ENCODE measurements at regions not wholly inside any gene's neighbourhood (a gene's known extent, or its start where the extent isn't known, plus 50 kb on each side); places are given as distances from the start of the nearest gene placed in this dataset.

GRCh38 chr6:165973473-165973872 lies 194.2 kb downstream of the TBXT start:
- WGBS (ENCODE audit: insufficient coverage, low coverage, low lambda C conversion rate, missing lambda C conversion rate): 76% methylated on average over 5 of the region's 7 CpGs
- TF ChIP-seq POLR2A (IDR thresholded peaks at IDR 0.05) (no peak), CTCF (IDR thresholded peaks at IDR 0.05) (no peak)
- DNase-seq (no peak), ATAC-seq (no peak)
- no peak overlapping the region for H3K27ac ChIP-seq
- H3K36me3 ChIP-seq: no peaks in the 10 kb centered on the region
- no peaks in the 10 kb centered on the region for H3K27me3 ChIP-seq
- intact Hi-C loops (cut with DNase I): no loop called here
- H3K4me1 ChIP-seq: no peaks in the 10 kb centered on the region
- no peak overlapping the region for H3K4me3 ChIP-seq
- no peaks in the 10 kb centered on the region for H3K9me3 ChIP-seq

DNA sequence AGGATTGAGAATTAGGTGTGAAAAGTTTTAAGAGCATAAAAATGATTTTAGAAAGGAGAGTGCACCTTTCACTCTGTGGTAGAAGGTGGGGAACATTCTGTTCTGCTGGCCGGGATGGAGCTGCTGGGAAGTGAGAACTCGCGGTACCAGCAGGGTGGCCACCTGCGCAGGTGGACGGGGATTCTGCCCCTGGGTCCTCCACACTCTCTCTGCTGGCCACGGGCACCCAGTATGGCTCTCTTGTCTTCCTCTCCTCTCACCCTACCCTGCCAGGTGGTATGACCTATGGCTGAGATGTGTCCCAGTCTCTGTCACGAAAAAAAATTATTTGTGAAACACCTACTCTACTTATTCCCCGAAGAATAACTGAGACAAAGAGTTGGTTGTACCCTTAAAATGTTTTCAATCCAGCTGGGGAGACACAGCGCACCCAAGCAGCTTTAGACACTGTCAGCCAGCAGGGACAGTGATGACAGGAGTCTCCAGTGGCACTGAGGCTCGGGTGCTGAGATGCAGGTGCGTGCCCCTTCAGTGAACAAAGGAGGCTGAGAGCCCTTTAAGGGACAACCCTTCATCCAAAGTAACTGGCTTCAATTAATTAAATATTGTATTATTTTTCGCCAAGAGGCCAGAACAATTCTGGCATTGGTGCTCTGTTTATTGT lies 195.4 kb downstream of the TBXT start:
- no peaks in the 10 kb centered on the region for H3K9me3 ChIP-seq
- no peaks in the 10 kb centered on the region for H3K4me1 ChIP-seq
- intact Hi-C loops (cut with DNase I): no loop called here
- 30% methylated on average over 11 of the region's 12 CpGs for WGBS (ENCODE audit: insufficient coverage, low coverage, low lambda C conversion rate, missing lambda C conversion rate)
- TF ChIP-seq CTCF (IDR thresholded peaks at IDR 0.05) (no peak), POLR2A (IDR thresholded peaks at IDR 0.05) (no peak)
- no peak for DNase-seq
- no peak overlapping the region for H3K27ac ChIP-seq
- no peaks in the 10 kb centered on the region for H3K36me3 ChIP-seq
- H3K4me3 ChIP-seq: no peak overlapping the region
- H3K27me3 ChIP-seq: no peaks in the 10 kb centered on the region
- ATAC-seq: no peak

- DNase-seq (no peak), ATAC-seq (no peak)
- 34% methylated on average over 4 of the region's 4 CpGs for WGBS (ENCODE audit: insufficient coverage, low coverage, low lambda C conversion rate, missing lambda C conversion rate)
- H3K9me3 ChIP-seq: no peaks in the 10 kb centered on the region
- TF ChIP-seq CTCF (IDR thresholded peaks at IDR 0.05) (no peak), POLR2A (IDR thresholded peaks at IDR 0.05) (no peak)
- no peaks in the 10 kb centered on the region for H3K36me3 ChIP-seq
- H3K27me3 ChIP-seq: no peaks in the 10 kb centered on the region
- no peak overlapping the region for H3K4me3 ChIP-seq
- H3K27ac ChIP-seq: no peak overlapping the region
- intact Hi-C loops (cut with DNase I): no loop called here
- no peaks in the 10 kb centered on the region for H3K4me1 ChIP-seq
Measured at GRCh38 chr6:165971202-165971601, 196.4 kb downstream of the TBXT start.

DNA sequence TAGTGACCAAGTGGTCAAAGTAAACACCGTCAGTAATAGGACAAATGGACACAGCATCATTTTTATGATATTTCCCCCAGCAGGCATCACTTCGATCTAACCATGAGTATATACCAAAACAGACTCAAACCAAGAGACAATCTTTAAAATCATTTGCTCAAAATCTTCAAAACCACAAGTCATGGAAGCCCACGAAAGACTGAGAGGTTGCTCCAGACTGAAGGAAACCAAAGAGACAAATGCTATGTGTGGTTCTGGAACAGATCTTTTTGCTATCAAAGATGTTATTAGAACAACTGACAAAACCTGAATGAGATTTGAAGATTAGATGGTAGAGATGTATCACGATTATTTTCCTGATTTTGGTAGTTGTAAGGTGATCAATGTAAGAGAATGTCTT lies 197.7 kb downstream of the TBXT start:
- ATAC-seq (no peak), DNase-seq (no peak)
- no peaks in the 10 kb centered on the region for H3K36me3 ChIP-seq
- no peak for TF ChIP-seq POLR2A (IDR thresholded peaks at IDR 0.05)
- TF ChIP-seq CTCF (IDR thresholded peaks at IDR 0.05): no peak
- no peak overlapping the region for H3K4me3 ChIP-seq
- H3K27ac ChIP-seq: no peak overlapping the region
- intact Hi-C loops (cut with DNase I): no loop called here
- H3K27me3 ChIP-seq: no peaks in the 10 kb centered on the region
- H3K4me1 ChIP-seq: no peaks in the 10 kb centered on the region
- no peaks in the 10 kb centered on the region for H3K9me3 ChIP-seq
- 53% methylated on average over 4 of the region's 4 CpGs for WGBS (ENCODE audit: insufficient coverage, low coverage, low lambda C conversion rate, missing lambda C conversion rate)

DNA sequence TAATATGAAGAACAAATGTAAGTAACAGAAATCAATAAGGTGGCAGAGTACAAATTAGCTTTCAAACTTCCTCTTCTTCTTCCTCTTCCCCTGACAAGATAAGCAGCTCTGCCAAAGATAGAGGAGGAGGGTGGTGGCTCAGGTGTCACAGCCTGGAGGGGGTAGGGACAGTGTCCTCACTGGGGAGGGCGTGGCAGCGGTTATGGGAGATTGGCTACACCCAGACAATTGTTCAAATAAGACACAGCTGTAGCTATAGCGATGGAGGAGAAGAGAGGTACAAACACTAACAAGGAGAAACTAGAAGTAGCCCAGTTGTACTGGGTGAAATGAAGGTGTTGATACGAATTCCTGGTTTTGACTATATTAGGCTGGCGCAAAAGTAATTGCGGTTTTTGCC lies 198.5 kb downstream of the TBXT start:
- TF ChIP-seq CTCF (IDR thresholded peaks at IDR 0.05): no peak
- TF ChIP-seq POLR2A (IDR thresholded peaks at IDR 0.05): no peak
- intact Hi-C loops (cut with DNase I): no loop called here
- H3K4me3 ChIP-seq: no peak overlapping the region
- no peak for ATAC-seq
- 60% methylated on average over 6 of the region's 6 CpGs for WGBS (ENCODE audit: insufficient coverage, low coverage, low lambda C conversion rate, missing lambda C conversion rate)
- H3K27me3 ChIP-seq: no peaks in the 10 kb centered on the region
- H3K27ac ChIP-seq: no peak overlapping the region
- no peaks in the 10 kb centered on the region for H3K4me1 ChIP-seq
- no peaks in the 10 kb centered on the region for H3K9me3 ChIP-seq
- no peak for DNase-seq
- H3K36me3 ChIP-seq: no peaks in the 10 kb centered on the region

All from right lobe of liver (tissue), 6 donors.